B cell (primary cell): ENCODE measurements at regions not wholly inside any gene's neighbourhood (a gene's known extent, or its start where the extent isn't known, plus 50 kb on each side); places are given as distances from the start of the nearest gene placed in this dataset.

Experiments used
- ATAC-seq: fragments of 200-7000 bp; cut with Tn5 transposase; one replicate; pipeline ENCODE4 v1.10.0; 2021; ENCODE audit warnings: low read depth, mild to moderate bottlenecking, moderate number of reproducible peaks, moderate library complexity
- CTCF ChIA-PET: fragments of 350-600 bp; sonication (Branson Sonifier 250); formaldehyde crosslinking; loops from one replicate; lab custom pipeline; 2021; ENCODE audit warnings: antibody characterized with exemption, inconsistent platforms; lab: Charles Lee
- POLR2A ChIA-PET: fragments of 350-600 bp; sonication (Branson Sonifier 250); formaldehyde crosslinking; loops from one replicate; lab custom pipeline; 2021; ENCODE audit warnings: antibody characterized with exemption; lab: Charles Lee
- DNase-seq: peaks from one replicate; pipeline ENCODE4 v3.0.0; 2013
- H2AFZ ChIP-seq: 2 replicates; pipeline ENCODE4 v1.6.1; 2012; ENCODE audit warnings: mild to moderate bottlenecking, low read depth, low read length; ENCODE audit not compliant: insufficient read depth, poor library complexity, severe bottlenecking
- H3K27ac ChIP-seq, 2 donors: 1 replicate in 1 of 2; 2 replicates in 1 of 2; pipeline ENCODE4 v1.5.1; 2012 to 2013; ENCODE audit warnings: low read length in 2 of 2, mild to moderate bottlenecking in 2 of 2, moderate library complexity in 1 of 2
- H3K27me3 ChIP-seq, 4 experiments: fragments of 200-600 bp in 1 of 4; sonication (generic) in 1 of 4; replicated peaks in 1 of 4; 1 replicate in 2 of 4; 2 replicates in 2 of 4; pipeline versions ENCODE4 v1.6.1 to v1.7.0; 2013 to 2016; ENCODE audit warnings: low read length in 3 of 4, mild to moderate bottlenecking in 2 of 4, mixed read lengths in 1 of 4, moderate library complexity in 1 of 4; ENCODE audit not compliant: insufficient read depth in 4 of 4, control insufficient read depth in 3 of 4; ENCODE audit errors: control extremely low read depth in 1 of 4
- H3K36me3 ChIP-seq, 2 experiments: replicated peaks in 1 of 2; 1 replicate in 1 of 2; 2 replicates in 1 of 2; pipeline versions ENCODE4 v1.6.1 to v1.7.1; 2013; ENCODE audit warnings: low read length in 1 of 2; ENCODE audit not compliant: insufficient read depth in 2 of 2, control insufficient read depth in 1 of 2; ENCODE audit errors: control extremely low read depth in 1 of 2, extremely low read depth in 1 of 2
- H3K4me1 ChIP-seq, 2 donors: fragments of 200-600 bp in 1 of 2; sonication (generic) in 1 of 2; 1 replicate in 1 of 2; 2 replicates in 1 of 2; pipeline versions ENCODE4 v1.5.1 to v1.6.1; 2013 to 2017; ENCODE audit warnings: low read length in 2 of 2; ENCODE audit not compliant: control insufficient read depth in 2 of 2, insufficient read depth in 2 of 2
- H3K4me2 ChIP-seq: replicated peaks from 2 replicates; pipeline ENCODE3; 2012; ENCODE audit warnings: mild to moderate bottlenecking, low read depth, low read length; ENCODE audit not compliant: poor library complexity, severe bottlenecking
- H3K4me3 ChIP-seq, 5 experiments: fragments of 200-600 bp in 1 of 5; sonication (generic) in 1 of 5; 1 replicate in 3 of 5; 2 replicates in 2 of 5; pipeline versions ENCODE4 v1.5.1 to v1.7.0; 2011 to 2016; ENCODE audit warnings: low read length in 4 of 5, mild to moderate bottlenecking in 4 of 5, low read depth in 2 of 5, control low read depth in 1 of 5, moderate library complexity in 1 of 5; ENCODE audit not compliant: insufficient read depth in 1 of 5; ENCODE audit errors: control extremely low read depth in 1 of 5, extremely low read depth in 1 of 5
- H3K79me2 ChIP-seq: fragments of 200-600 bp; sonication (generic); one replicate; pipeline ENCODE4 v1.6.0; 2016; ENCODE audit warnings: low read length; ENCODE audit not compliant: control insufficient read depth, insufficient read depth
- H3K9ac ChIP-seq: fragments of 200-600 bp; sonication (generic); 2 replicates; pipeline ENCODE4 v1.6.1; 2017; ENCODE audit warnings: mild to moderate bottlenecking, low read length, moderate library complexity
- H3K9me3 ChIP-seq, 3 donors: one replicate each; pipeline versions ENCODE4 v1.6.1 to v1.7.1; 2013; ENCODE audit warnings: low read length in 2 of 3; ENCODE audit not compliant: control insufficient read depth in 2 of 3, insufficient read depth in 1 of 3; ENCODE audit errors: control extremely low read depth in 1 of 3
- H4K20me1 ChIP-seq: 2 replicates; pipeline ENCODE4 v1.6.0; 2012; ENCODE audit warnings: mild to moderate bottlenecking, low read length; ENCODE audit not compliant: insufficient read depth, control insufficient read depth, poor library complexity, severe bottlenecking
- H3K27ac Mint-ChIP-seq: one replicate; pipeline ENCODE4 v1.8.0; 2021; ENCODE audit warnings: mixed read lengths
- H3K27me3 Mint-ChIP-seq: one replicate; pipeline ENCODE4 v1.8.0; 2021; ENCODE audit warnings: mixed read lengths
- H3K4me1 Mint-ChIP-seq: one replicate; pipeline ENCODE4 v1.8.0; 2021; ENCODE audit warnings: mixed read lengths
- H3K4me3 Mint-ChIP-seq: one replicate; pipeline ENCODE4 v1.8.0; 2021; ENCODE audit warnings: mixed read lengths
- H3K9me3 Mint-ChIP-seq: one replicate; pipeline ENCODE4 v1.8.0; 2022; ENCODE audit warnings: mixed read lengths; ENCODE audit not compliant: insufficient read depth
- CTCF ChIP-seq: fragments of 200-600 bp; IDR thresholded peaks from one replicate; pipeline ENCODE4 v1.8.0; 2022; ENCODE audit warnings: antibody characterized with exemption, mild to moderate bottlenecking
- EZH2 ChIP-seq: IDR thresholded peaks from 2 replicates; pipeline ENCODE4 v1.6.1; 2012; ENCODE audit warnings: borderline replicate concordance, low read depth, mild to moderate bottlenecking, moderate library complexity, low read length; ENCODE audit not compliant: insufficient read depth, poor library complexity, severe bottlenecking
- WGBS: methylation state at CpG from one replicate; pipeline ENCODE4 v1.1.5; 2013; ENCODE audit warnings: missing lambda C conversion rate; ENCODE audit not compliant: insufficient coverage; 5-methylcytosine and 5-hydroxymethylcytosine counted together
- intact Hi-C: fragments of 100-400 bp; cut with micrococcal nuclease; formaldehyde crosslinking; loops from one replicate; pipeline ENCODE4 v1.10.0; 2022

DNA sequence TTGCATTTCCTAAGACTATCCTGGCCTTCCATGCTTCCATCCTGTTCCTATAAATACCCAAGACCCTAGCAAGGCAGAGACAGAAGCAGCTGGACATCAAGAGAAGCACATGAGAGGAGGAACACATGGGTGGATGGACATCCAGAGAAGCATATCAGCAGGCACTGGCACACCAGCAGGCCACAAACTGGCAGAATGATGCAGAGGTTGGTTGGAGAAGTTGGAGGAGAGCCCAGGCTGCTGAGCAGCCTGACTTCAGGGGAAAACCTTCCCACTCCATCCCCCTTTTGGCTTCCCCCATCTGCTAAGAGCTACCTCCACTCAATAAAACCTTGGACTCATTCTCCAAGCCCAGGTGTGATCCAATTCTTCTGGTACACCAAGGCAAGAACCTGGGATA lies 332.5 kb downstream of the FRK start:
- H3K27me3 ChIP-seq, result no peaks in the 10 kb centered on the region
- no peak overlapping the region for H3K9ac ChIP-seq
- peaks cover 0 to 8% (median 0%) of the 10 kb centered on the region in 3 donors for H3K9me3 ChIP-seq
- H3K27me3 Mint-ChIP-seq, result no peaks in the 10 kb centered on the region
- DNase-seq (no peak), ATAC-seq (no peak)
- intact Hi-C loops, result no loop called here
- H3K79me2 ChIP-seq, result no peaks in the 10 kb centered on the region
- H3K4me1 Mint-ChIP-seq, result no peaks in the 10 kb centered on the region
- TF ChIP-seq EZH2 (no peak), CTCF (no peak)
- H3K9me3 Mint-ChIP-seq, result no peaks in the 10 kb centered on the region
- no peak overlapping the region for H3K4me3 Mint-ChIP-seq
- H3K27ac Mint-ChIP-seq, result no peak overlapping the region
- H3K4me1 ChIP-seq, result no peaks in the 10 kb centered on the region
- H4K20me1 ChIP-seq, result no peaks in the 10 kb centered on the region
- H3K36me3 ChIP-seq, result no peaks in the 10 kb centered on the region
- no peak overlapping the region for H2AFZ ChIP-seq
- H3K4me2 ChIP-seq, result no peak overlapping the region
- H3K27ac ChIP-seq, result no peak overlapping the region
- POLR2A ChIA-PET, result no interaction called here
- no peak overlapping the region for H3K4me3 ChIP-seq
- CTCF ChIA-PET, result no interaction called here

DNA sequence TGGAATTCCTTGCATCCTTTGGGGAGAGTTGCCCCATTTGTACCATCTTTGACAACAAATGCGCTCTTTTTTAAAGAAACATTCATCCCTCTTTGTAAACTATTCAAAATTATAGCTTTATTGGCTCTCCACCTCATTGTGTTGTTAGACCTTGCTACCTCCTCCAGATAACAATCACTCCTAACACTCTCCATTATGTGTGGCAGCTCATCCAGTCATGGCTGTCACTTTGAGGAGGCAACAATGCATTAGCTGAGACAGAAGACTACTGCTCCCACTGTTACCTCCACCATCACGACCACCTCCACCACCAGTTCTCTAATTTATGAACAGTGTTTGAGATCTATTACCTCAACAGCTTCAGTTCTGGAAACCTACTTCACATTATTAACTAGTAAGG lies 339.1 kb downstream of the FRK start:
- no peaks in the 10 kb centered on the region for H4K20me1 ChIP-seq
- Mint-ChIP-seq H3K27me3 (no peaks in the 10 kb centered on the region), H3K4me3 (no peak overlapping the region), H3K27ac (no peak overlapping the region), H3K9me3 (no peaks in the 10 kb centered on the region), H3K4me1 (no peaks in the 10 kb centered on the region)
- H3K9ac ChIP-seq, result no peak overlapping the region
- H3K27ac ChIP-seq, result no peak overlapping the region
- TF ChIP-seq EZH2, result no peak
- H3K4me3 ChIP-seq, result no peak overlapping the region
- ChIA-PET CTCF (no interaction called here), POLR2A (no interaction called here)
- H3K27me3 ChIP-seq, result no peaks in the 10 kb centered on the region
- no peak overlapping the region for H2AFZ ChIP-seq
- no peaks in the 10 kb centered on the region for H3K9me3 ChIP-seq
- WGBS, result 75% methylated on average over 1 of the region's 2 CpGs
- intact Hi-C loops, result no loop called here
- no peak for ATAC-seq
- H3K79me2 ChIP-seq, result no peaks in the 10 kb centered on the region
- H3K36me3 ChIP-seq, result no peaks in the 10 kb centered on the region
- no peak for DNase-seq
- H3K4me2 ChIP-seq, result no peak overlapping the region
- H3K4me1 ChIP-seq, result no peaks in the 10 kb centered on the region
